Adrenal gland (tissue), 9 donors: ENCODE measurements at regions not wholly inside any gene's neighbourhood (a gene's known extent, or its start where the extent isn't known, plus 50 kb on each side); places are given as distances from the start of the nearest gene placed in this dataset.

Source experiments
- DNase-seq, 7 donors: peaks; one replicate each; pipeline ENCODE4 v3.0.0-alpha.2; 2019 to 2020
- H3K27ac ChIP-seq, 5 donors: fragments of 200-600 bp; sonication (generic) in 4 of 5; 1 replicate in 3 of 5; 2 replicates in 2 of 5; pipeline versions ENCODE4 v1.5.1 to v1.8.0; 2016 to 2020; ENCODE audit warnings: mild to moderate bottlenecking in 1 of 5
- H3K27me3 ChIP-seq: fragments of 200-600 bp; 2 replicates; pipeline ENCODE4 v1.8.0; 2021
- H3K36me3 ChIP-seq, 2 donors: fragments of 200-600 bp; replicated peaks in 1 of 2; 1 replicate in 1 of 2; 2 replicates in 1 of 2; pipeline versions ENCODE4 v1.5.1 to v1.8.0; 2018 to 2022
- H3K4me1 ChIP-seq, 2 donors: fragments of 200-600 bp; replicated peaks in 1 of 2; 1 replicate in 1 of 2; 2 replicates in 1 of 2; pipeline versions ENCODE4 v1.5.1 to v1.8.0; 2018 to 2021
- H3K4me3 ChIP-seq, 4 donors: fragments of 200-600 bp; sonication (generic) in 3 of 4; one replicate each; pipeline ENCODE4 v1.5.1; 2016 to 2018
- H3K9me3 ChIP-seq, 3 donors: fragments of 200-600 bp; sonication (generic) in 1 of 3; replicated peaks in 1 of 3; 1 replicate in 2 of 3; 2 replicates in 1 of 3; pipeline versions ENCODE4 v1.5.1 to v1.8.0; 2016 to 2021
- POLR2A ChIP-seq, 2 donors: fragments of 450-650 bp; IDR thresholded peaks; one replicate each; pipeline ENCODE4 v1.6.1; 2017; ENCODE audit warnings: antibody characterized with exemption in 2 of 2, mild to moderate bottlenecking in 2 of 2, moderate library complexity in 1 of 2
- WGBS, 4 donors: extraction: QIAGEN DNeasy Blood & Tissue Kit in 2 of 4; methylation state at CpG; one replicate each; pipeline versions ENCODE4 v1.1.5 to v1.1.7; 2013 to 2017; 5-methylcytosine and 5-hydroxymethylcytosine counted together
- intact Hi-C, 2 donors: fragments of 100-400 bp; cut with DNase I; formaldehyde crosslinking; loops; one replicate each; pipeline versions ENCODE4 v1.14.1 to v1.15.0; 2022 to 2023
- TF ChIP-seq, protein P1 (sequence below), 6 experiments: fragments of 450-650 bp in 4 of 6; fragments of 200-600 bp in 2 of 6; sonication (generic) in 1 of 6; IDR thresholded peaks; 1 replicate in 5 of 6; 2 replicates in 1 of 6; pipeline versions ENCODE4 v1.5.1 to v1.8.0; 2016 to 2021; ENCODE audit warnings: antibody characterized with exemption in 6 of 6, mild to moderate bottlenecking in 2 of 6, moderate library complexity in 1 of 6
- donor health status: healthy with polysubstance abuse.
- donor health status: Bipolar disorder and iron deficiency.
- donor health status: DM: yes; HTN: yes; CAD: no.
- donor health status: DM: no; HTN: no; CAD: no.
- donor health status: DM: no; HTN: no; CAD: no.

DNA sequence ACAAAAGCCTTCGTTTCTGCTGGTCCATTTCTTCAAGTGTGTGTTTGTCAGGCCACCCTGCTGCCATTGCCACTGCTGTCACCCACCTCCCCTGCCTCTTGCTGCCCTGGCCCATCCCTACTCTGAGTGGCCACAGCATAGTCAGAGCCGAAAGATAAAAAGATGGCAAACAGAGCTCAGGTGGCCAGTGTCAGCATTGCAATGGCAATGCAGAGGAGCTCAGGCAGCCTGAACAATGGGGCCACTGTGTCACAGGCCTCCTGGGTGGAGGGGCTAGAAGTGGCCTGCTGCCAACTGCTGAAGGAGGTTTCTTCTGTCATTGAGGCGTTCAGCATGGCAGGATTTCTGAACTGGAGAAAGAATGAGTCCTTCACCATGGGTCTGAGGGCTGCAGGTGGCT lies 137.1 kb downstream of the CSNK2A3 start:
- TF ChIP-seq POLR2A (IDR thresholded peaks at IDR 0.05) = no peak
- TF ChIP-seq, protein P1, sequence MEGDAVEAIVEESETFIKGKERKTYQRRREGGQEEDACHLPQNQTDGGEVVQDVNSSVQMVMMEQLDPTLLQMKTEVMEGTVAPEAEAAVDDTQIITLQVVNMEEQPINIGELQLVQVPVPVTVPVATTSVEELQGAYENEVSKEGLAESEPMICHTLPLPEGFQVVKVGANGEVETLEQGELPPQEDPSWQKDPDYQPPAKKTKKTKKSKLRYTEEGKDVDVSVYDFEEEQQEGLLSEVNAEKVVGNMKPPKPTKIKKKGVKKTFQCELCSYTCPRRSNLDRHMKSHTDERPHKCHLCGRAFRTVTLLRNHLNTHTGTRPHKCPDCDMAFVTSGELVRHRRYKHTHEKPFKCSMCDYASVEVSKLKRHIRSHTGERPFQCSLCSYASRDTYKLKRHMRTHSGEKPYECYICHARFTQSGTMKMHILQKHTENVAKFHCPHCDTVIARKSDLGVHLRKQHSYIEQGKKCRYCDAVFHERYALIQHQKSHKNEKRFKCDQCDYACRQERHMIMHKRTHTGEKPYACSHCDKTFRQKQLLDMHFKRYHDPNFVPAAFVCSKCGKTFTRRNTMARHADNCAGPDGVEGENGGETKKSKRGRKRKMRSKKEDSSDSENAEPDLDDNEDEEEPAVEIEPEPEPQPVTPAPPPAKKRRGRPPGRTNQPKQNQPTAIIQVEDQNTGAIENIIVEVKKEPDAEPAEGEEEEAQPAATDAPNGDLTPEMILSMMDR (IDR thresholded peaks at IDR 0.05) = no peak
- Histone ChIP-seq H3K27ac (no peak overlapping the region), H3K4me3 (no peak overlapping the region), H3K4me1 (no peaks in the 10 kb centered on the region), H3K9me3 (no peaks in the 10 kb centered on the region), H3K27me3 (no peaks in the 10 kb centered on the region), H3K36me3 (no peaks in the 10 kb centered on the region)
- intact Hi-C loops = no loop called here
- DNase-seq = no peak
- WGBS, 4 donors = 64 to 83% (median 80%) methylated on average over 3 of the region's 3 CpGs

DNA sequence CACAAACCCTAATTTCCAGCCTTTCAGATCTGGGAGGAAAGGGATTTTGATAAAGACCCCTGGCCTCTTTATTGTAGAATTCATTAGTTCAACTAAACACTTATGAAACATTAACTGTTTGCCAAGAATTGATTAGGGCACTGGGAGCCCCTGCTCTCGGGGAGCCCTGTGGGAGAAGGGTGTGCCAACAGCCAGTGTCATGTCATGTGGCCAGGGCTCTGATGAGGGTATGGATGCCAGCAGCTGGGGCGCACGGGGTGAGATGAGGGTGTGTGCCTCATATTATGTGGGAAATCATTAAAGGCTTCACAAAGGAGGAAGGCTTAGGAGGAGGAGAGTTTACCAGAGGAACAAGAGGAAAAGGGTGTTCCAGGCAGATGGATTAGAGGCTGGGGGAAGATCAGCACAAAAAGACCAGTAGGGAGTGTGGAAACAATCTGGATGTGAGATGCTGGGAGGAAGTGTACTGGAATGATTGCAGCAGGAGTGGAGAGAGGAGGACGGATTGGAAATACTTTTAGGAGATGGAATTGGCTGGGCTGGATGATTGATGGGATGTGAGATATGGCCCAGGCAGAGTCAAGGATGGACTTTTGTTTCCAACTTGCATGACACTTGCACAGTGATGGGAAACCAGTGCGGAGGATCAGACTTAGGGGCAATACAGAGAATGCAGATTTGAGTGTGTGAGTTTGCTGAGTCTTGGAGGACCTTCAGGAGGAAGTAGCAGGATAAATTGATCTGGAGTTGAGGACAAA lies 137.8 kb downstream of the CSNK2A3 start:
- H3K4me1 ChIP-seq = no peaks in the 10 kb centered on the region
- no peak for TF ChIP-seq POLR2A (IDR thresholded peaks at IDR 0.05)
- TF ChIP-seq, protein P1 (IDR thresholded peaks at IDR 0.05) = no peak
- H3K36me3 ChIP-seq = no peaks in the 10 kb centered on the region
- WGBS, 4 donors = 83 to 85% (median 84%) methylated on average over 5 of the region's 5 CpGs
- intact Hi-C loops = no loop called here
- H3K9me3 ChIP-seq = no peaks in the 10 kb centered on the region
- no peak for DNase-seq
- no peak overlapping the region for H3K27ac ChIP-seq
- no peak overlapping the region for H3K4me3 ChIP-seq
- no peaks in the 10 kb centered on the region for H3K27me3 ChIP-seq

DNA sequence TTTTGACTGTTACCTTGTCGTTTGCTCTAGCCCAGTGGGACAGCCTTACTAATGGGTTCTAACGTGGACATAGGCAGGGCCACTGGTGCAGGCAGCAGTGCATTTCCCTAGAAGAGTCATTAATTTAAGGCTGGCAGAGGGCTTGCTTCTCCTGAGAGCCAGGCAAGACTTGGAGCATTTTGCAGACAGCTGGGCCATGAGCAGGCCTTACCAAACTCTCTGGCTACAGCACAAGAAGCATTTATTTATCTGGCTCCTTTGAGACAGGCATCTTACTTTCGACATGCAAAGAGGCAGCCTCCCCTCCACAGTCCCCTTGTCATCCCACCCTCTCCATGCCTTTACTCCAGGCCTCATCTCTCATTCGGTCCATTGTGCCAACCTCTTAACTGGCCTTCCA lies 139.9 kb downstream of the CSNK2A3 start:
- TF ChIP-seq, protein P1 (IDR thresholded peaks at IDR 0.05) = no peak
- no peak for TF ChIP-seq POLR2A (IDR thresholded peaks at IDR 0.05)
- intact Hi-C loops = no loop called here
- no peak overlapping the region for H3K4me3 ChIP-seq
- no peaks in the 10 kb centered on the region for H3K4me1 ChIP-seq
- DNase-seq = no peak
- H3K36me3 ChIP-seq = no peaks in the 10 kb centered on the region
- no peak overlapping the region for H3K27ac ChIP-seq
- 79 to 91% (median 84%) methylated on average over 4 of the region's 4 CpGs for WGBS, 4 donors
- no peaks in the 10 kb centered on the region for H3K9me3 ChIP-seq
- H3K27me3 ChIP-seq = no peaks in the 10 kb centered on the region

DNA sequence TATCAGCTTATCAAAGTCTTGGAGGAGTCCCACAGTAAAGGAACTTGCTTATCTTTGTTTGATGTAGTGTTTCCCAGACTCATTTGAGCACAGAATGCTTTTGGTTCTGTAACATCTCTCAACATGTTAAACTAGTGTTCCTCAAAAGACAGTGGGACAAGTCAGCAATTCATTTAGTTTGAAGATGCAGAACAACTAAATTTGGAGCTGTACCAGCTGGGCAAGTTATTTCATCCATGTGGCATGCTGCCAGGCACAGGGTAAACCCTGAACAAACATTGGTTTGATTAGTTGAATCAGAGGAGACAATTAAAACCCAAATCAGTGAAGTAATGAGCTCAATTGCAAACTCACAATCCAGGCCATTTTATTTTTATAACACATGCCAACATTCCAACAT lies 141.2 kb downstream of the CSNK2A3 start:
- no peaks in the 10 kb centered on the region for H3K27me3 ChIP-seq
- H3K9me3 ChIP-seq = no peaks in the 10 kb centered on the region
- H3K27ac ChIP-seq = no peak overlapping the region
- H3K4me1 ChIP-seq = no peaks in the 10 kb centered on the region
- DNase-seq = no peak
- H3K4me3 ChIP-seq = no peak overlapping the region
- H3K36me3 ChIP-seq = no peaks in the 10 kb centered on the region
- TF ChIP-seq, protein P1 (IDR thresholded peaks at IDR 0.05) = no peak
- TF ChIP-seq POLR2A (IDR thresholded peaks at IDR 0.05) = no peak
- intact Hi-C loops = no loop called here
